ENCODE measurements at regions not wholly inside any gene's neighbourhood (a gene's known extent, or its start where the extent isn't known, plus 50 kb on each side); places are given as distances from the start of the nearest gene placed in this dataset.

GRCh38 chr4:43782391-43782790 is 666.2 kb downstream of the KCTD8 start:
- TF ChIP-seq GABPA (IDR thresholded peaks at IDR 0.05; ENCODE audit: low read depth) (no peak), REST (IDR thresholded peaks at IDR 0.05; ENCODE audit: insufficient replicate concordance, low read depth) (no peak), POLR2AphosphoS5 (IDR thresholded peaks at IDR 0.05; ENCODE audit: low read depth) (no peak), CTCF (IDR thresholded peaks at IDR 0.05; ENCODE audit: insufficient read depth, low read length) (no peak), SPI1 (IDR thresholded peaks at IDR 0.05; ENCODE audit: borderline replicate concordance, low read depth) (no peak)
- Histone ChIP-seq H3K4me3 (replicated peaks; ENCODE audit: insufficient read depth, low read length) (no peak overlapping the region), H3K27me3 (ENCODE audit: insufficient read depth, poor library complexity, severe bottlenecking) (no peaks in the 10 kb centered on the region), H3K27ac (replicated peaks) (no peak overlapping the region)
- no peak for DNase-seq (ENCODE audit: low read depth in 1 of 2, low spot score in 1 of 2)

GRCh38 chr4:43816116-43816515 is 632.5 kb downstream of the KCTD8 start:
- DNase-seq (ENCODE audit: low read depth in 1 of 2, low spot score in 1 of 2), result no peak
- Histone ChIP-seq H3K27ac (replicated peaks) (no peak overlapping the region), H3K4me3 (replicated peaks; ENCODE audit: insufficient read depth, low read length) (no peak overlapping the region), H3K27me3 (ENCODE audit: insufficient read depth, poor library complexity, severe bottlenecking) (no peaks in the 10 kb centered on the region)
- TF ChIP-seq GABPA (IDR thresholded peaks at IDR 0.05; ENCODE audit: low read depth) (no peak), SPI1 (IDR thresholded peaks at IDR 0.05; ENCODE audit: borderline replicate concordance, low read depth) (no peak), POLR2AphosphoS5 (IDR thresholded peaks at IDR 0.05; ENCODE audit: low read depth) (no peak), REST (IDR thresholded peaks at IDR 0.05; ENCODE audit: insufficient replicate concordance, low read depth) (no peak), CTCF (IDR thresholded peaks at IDR 0.05; ENCODE audit: insufficient read depth, low read length) (no peak)

GRCh38 chr4:43822621-43823020 is 626.0 kb downstream of the KCTD8 start:
- Histone ChIP-seq H3K4me3 (replicated peaks; ENCODE audit: insufficient read depth, low read length) (no peak overlapping the region), H3K27ac (replicated peaks) (no peak overlapping the region), H3K27me3 (ENCODE audit: insufficient read depth, poor library complexity, severe bottlenecking) (no peaks in the 10 kb centered on the region)
- no peak for DNase-seq (ENCODE audit: low read depth in 1 of 2, low spot score in 1 of 2)
- no peak for TF ChIP-seq REST (IDR thresholded peaks at IDR 0.05; ENCODE audit: insufficient replicate concordance, low read depth)
- TF ChIP-seq CTCF (IDR thresholded peaks at IDR 0.05; ENCODE audit: insufficient read depth, low read length), result no peak
- TF ChIP-seq POLR2AphosphoS5 (IDR thresholded peaks at IDR 0.05; ENCODE audit: low read depth), result no peak
- no peak for TF ChIP-seq SPI1 (IDR thresholded peaks at IDR 0.05; ENCODE audit: borderline replicate concordance, low read depth)
- no peak for TF ChIP-seq GABPA (IDR thresholded peaks at IDR 0.05; ENCODE audit: low read depth)
